ENCODE measurements at regions not wholly inside any gene's neighbourhood (a gene's known extent, or its start where the extent isn't known, plus 50 kb on each side); places are given as distances from the start of the nearest gene placed in this dataset.

GRCh38 chr1:40926441-40926840 is 53.1 kb upstream of the CTPS1 start:
- Histone ChIP-seq H3K4me1 (no peaks in the 10 kb centered on the region), H3K27ac (peak overlapping the region in 1 of 2 experiments; percentile 33; a peak in 1 of 6 replicates), H3K4me3 (no peak overlapping the region), H3K9me3 (no peaks in the 10 kb centered on the region), H3K4me2 (no peak overlapping the region)
- 86% methylated on average over 6 of the region's 6 CpGs for WGBS (ENCODE audit: missing lambda C conversion rate)
- no peak for FAIRE-seq
- POLR2A ChIA-PET, result no interaction called here
- no peak for DNase-seq (ENCODE audit: low read depth in 1 of 2, low spot score in 1 of 2)
- TF ChIP-seq FOSB (CRISPR knock-in tag; IDR thresholded peaks at IDR 0.05), result no peak
- no peak for ATAC-seq
- CTCF ChIA-PET, result interaction anchor here (0.8 to 2.1 kb wide), 5 partner anchors 12 to 77 kb away, joined by 3 to 5 read pairs (median 3); no protein-coding TSS in a partner anchor

GRCh38 chr1:40927781-40928180 is 51.7 kb upstream of the CTPS1 start:
- CTCF ChIA-PET, result interaction anchor here (0.6 to 1.2 kb wide), 2 partner anchors 25 to 87 kb away, joined by 3 read pairs; no protein-coding TSS in a partner anchor

More at GRCh38 chr1:40927781-40928180, 51.7 kb upstream of the CTPS1 start:
- 95% methylated on average over 3 of the region's 4 CpGs for WGBS (ENCODE audit: missing lambda C conversion rate)
- ATAC-seq (no peak), FAIRE-seq (no peak), DNase-seq (ENCODE audit: low read depth in 1 of 2, low spot score in 1 of 2) (no peak)
- Histone ChIP-seq H3K9me3 (no peaks in the 10 kb centered on the region), H3K4me1 (peaks cover 6% of the 10 kb centered on the region; the same call in 1 of the 3 replicates), H3K27ac (no peak overlapping the region), H3K4me3 (no peak overlapping the region), H3K4me2 (no peak overlapping the region)
- POLR2A ChIA-PET, result no interaction called here
- no peak for TF ChIP-seq SREBF2 (IDR thresholded peaks at IDR 0.05)
- no peak for TF ChIP-seq CTCF (IDR thresholded peaks at IDR 0.05)
- no peak for TF ChIP-seq EHMT2 (IDR thresholded peaks at IDR 0.05; ENCODE audit: low read depth)
- TF ChIP-seq CEBPB (IDR thresholded peaks at IDR 0.05), result no peak
- no peak for TF ChIP-seq GATA3 (IDR thresholded peaks at IDR 0.05; ENCODE audit: borderline replicate concordance)
- no peak for TF ChIP-seq POLR2A (IDR thresholded peaks at IDR 0.05; ENCODE audit: low read length)
- no peak for TF ChIP-seq KDM1A (IDR thresholded peaks at IDR 0.05; ENCODE audit: low read depth)
- no peak for TF ChIP-seq RARB (CRISPR knock-in tag; IDR thresholded peaks at IDR 0.05)
- no peak for TF ChIP-seq REST (IDR thresholded peaks at IDR 0.05)
- no peak for TF ChIP-seq E2F6 (IDR thresholded peaks at IDR 0.05; ENCODE audit: borderline replicate concordance, low read depth)
- no peak for TF ChIP-seq HOXB5 (CRISPR knock-in tag; IDR thresholded peaks at IDR 0.05)
- no peak for TF ChIP-seq HOXB13 (CRISPR knock-in tag; IDR thresholded peaks at IDR 0.05; ENCODE audit: low read depth)
- no peak for TF ChIP-seq MAFK (IDR thresholded peaks at IDR 0.05; ENCODE audit: partially characterized antibody)
- no peak for TF ChIP-seq HES2 (IDR thresholded peaks at IDR 0.05)
- no peak for TF ChIP-seq PBX3 (IDR thresholded peaks at IDR 0.05)
- TF ChIP-seq MYC (IDR thresholded peaks at IDR 0.05; ENCODE audit: borderline replicate concordance, low read length), result no peak

Data from A549 (cell line).